Suppressor macrophage (primary cell): ENCODE measurements at regions not wholly inside any gene's neighbourhood (a gene's known extent, or its start where the extent isn't known, plus 50 kb on each side); places are given as distances from the start of the nearest gene placed in this dataset.
A peak's percentile ranks its signal among the peaks of the same experiment; 100 is the strongest.
"Not testable (repeated sequence)": the region's sequence is repeated elsewhere in the genome, so short reads cannot be mapped to it uniquely, and the experiment has no call there.

ENCODE experiments used
- DNase-seq, 4 experiments: peaks; one replicate each; pipeline ENCODE4 v3.0.0-alpha.2; 2020 to 2022

DNA sequence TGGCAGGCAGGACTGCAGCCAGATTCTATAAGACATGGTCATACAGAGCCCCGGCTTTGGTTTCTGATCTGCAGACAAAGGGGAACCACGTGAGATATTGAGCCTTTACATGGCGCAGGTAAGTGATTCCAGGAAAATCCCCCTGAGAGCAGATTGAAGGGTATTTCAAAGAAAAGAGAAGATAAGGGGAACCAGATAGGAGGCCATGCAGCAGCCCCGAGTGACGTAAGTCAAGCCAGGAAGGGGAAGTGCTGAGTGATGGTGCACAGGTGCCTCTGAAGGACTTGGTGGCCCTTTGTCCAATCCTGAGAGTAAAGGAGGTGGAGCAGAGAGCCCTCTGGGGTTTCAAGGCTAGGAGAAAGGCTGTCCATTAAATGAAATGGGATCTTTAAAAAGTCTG is 329.0 kb downstream of the ACTR3B start:
- no peak for DNase-seq

DNA sequence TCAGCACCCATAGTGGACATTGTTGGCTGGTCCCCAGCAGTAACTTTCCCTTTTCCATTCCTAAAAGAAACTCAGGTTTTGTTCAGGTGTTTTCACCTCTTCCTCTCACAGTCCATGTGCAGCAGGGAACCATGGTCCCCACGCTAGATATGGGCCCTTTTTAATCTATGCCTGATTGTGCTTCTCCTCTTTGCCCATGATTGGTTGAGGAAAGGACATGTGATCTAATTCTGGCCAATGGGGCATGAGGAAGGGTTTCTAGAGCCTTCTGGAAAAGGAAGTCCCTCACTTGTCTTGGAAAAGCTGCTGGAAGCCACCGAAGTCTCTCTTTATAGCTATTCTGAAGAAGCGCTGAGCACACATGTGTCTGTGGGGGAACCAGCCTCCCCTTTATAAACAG is 330.7 kb downstream of the ACTR3B start:
- DNase-seq, result no peak

DNA sequence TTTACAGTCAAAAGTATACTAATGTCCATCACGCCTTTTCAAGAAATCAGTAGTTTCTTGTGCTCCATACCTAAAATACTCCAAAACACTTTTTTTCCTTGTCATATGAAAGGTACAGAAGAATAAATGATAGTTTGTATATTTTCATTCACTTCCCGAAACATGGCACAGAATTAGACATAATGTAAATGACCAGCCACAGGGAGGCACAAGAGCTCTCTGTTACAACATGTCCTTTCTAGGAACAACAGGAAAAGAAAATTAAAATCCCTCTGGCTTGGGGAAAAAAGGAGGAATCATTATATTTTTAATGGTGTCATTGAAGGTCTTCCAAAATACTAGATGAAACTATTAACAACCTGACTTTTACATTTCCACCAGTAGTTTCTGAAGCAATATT is 331.2 kb downstream of the ACTR3B start:
- DNase-seq, result no peak

DNA sequence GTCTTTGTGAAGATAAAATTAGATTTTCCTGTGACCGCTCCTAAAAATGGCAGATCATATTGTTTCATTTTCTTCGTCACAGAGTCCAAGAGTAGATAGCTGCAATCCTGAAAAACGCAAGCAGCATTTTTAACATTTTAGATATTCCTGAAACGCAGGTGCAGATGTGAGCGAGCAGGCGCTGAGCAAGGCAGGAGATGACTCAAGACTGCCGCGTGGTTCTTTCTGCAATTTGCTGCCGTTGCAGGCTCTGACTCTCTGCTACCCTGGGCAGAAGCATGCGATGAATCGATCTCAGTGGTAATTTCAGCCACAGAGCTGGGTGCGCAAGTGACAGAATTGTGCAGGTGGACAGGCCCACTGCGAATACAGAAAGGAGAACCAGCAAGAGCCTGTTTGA is 331.9 kb downstream of the ACTR3B start:
- no peak for DNase-seq

DNA sequence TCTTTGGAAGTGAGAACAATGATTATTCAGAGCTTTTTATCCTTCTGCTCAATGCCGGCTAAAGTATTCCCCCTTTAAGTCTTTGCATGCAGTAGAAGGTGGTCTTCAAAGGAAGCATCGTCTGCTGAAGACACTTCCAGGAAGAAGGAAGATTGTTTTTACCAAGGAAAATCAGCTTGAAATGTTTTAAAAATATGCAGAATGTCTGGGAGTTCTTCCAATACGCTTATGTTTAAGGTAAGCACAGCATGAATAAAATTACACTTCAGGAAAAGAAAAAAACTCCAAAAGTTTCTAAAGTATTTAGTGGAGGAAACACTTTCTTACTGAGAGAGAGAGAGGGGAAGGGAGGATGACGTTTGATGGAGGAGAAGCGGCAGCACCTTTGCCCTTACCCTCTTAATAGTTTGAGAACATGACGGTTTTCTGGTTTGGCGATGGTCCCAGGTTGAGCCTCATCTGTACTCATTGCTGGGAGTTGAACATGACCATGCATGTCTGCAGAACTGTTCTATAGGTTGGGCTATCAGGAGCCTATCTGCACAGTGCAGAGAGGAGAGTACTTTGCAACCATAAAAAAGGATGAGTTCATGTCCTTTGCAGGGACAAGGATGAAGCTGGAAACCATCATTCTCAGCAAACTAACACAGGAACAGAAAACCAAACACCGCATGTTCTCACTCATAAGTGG is 338.1 kb downstream of the ACTR3B start:
- no peak for DNase-seq

DNA sequence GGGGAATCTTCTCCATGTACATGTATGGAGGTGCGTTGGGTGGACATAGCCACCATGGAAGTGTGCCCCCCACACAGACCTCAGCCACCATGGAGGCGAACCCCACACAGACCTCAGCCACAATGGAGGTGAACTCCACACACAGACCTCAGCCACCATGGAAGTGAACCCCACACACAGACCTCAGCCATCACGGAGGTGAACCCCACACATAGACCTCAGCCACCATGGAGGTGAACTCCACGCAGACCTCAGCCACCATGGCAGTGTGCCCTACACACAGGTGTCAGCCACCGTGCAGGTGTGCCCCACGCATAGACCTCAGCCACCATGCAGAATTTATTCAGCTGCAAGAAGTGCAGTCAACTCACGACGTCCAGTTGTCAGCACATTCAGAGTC is 339.7 kb downstream of the ACTR3B start:
- DNase-seq, result no peak

DNA sequence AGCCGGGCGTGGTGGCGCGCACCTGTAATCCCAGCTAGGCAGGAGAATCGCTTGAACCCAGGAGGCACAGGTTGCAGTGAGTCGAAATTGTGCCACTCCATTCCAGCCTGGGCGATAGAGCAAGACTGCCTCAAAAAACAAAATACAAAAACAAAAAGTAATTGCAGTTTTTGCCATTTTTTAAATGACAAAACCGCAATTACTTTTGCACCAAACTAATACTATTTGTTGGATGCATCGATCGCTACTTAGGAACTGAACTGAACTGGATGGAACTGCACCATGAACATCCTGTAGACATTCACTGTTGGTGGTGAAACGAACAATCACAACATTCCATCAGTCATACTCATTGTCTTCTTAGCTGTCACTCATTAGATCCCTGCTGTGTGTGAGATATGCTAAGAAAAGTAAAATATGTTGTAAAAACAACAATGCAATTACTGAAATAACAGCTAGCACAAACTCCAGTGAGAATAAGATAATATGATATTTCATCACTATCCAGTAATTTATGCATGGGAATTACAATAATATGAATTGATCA is 341.2 kb downstream of the ACTR3B start:
- no peak for DNase-seq

DNA sequence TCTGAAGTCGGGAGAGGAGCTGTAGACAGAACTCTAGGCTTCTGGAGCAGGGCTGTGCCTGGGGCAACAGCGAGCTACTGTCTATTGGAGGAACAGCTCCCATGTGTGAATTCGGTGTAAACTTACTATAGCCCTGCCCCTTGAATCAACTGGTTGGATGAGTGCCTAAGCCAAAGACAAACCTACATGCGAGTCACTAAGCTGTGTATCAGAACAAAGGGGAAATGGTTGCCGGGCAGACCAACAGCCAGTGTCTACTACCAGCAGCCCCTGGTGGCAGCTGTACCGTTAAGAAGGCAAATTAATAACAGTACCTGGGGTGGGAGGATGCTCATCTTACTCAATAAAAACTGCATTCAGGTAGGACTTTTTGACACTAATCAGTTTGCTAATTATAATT is 343.6 kb downstream of the ACTR3B start:
- DNase-seq, result no peak

DNA sequence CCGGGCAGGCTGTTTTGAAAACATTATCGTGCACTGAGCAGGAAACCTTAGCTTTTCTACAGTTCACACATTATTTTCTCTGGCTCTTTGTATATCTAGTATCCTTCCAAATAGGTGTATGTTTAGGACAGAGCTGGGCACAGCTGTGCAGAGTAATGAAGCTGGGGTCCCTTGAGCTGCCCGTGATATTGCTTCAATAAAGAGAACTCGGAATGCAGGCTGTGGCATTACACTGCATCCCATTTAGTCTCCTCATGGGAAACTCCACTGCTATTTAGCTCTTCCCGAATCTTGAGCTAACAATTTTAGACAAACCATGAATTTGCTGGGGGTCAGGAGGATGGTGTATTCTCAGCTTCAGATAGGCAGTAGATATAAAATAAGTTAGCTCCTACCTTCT is 348.3 kb downstream of the ACTR3B start:
- DNase-seq, result no peak

DNA sequence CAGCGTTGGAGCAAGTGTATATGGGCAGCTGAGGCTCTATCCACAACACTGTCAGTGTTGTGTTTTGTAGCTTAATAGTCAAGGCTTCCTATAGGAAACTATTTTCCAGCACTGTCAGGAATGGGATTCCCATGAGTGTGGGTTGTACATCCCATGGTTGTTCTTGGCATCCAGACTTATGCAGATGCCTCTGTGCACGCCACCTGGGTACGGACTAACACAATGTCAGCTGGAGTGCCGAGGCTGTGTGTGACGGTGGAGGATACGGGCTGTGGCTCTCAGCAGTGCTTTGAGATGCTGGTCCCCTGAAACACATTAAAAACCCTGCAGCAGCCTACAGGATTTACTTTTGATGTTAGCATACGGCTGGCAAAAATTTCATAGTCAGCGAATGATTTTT is 350.0 kb downstream of the ACTR3B start:
- DNase-seq, result no peak

DNA sequence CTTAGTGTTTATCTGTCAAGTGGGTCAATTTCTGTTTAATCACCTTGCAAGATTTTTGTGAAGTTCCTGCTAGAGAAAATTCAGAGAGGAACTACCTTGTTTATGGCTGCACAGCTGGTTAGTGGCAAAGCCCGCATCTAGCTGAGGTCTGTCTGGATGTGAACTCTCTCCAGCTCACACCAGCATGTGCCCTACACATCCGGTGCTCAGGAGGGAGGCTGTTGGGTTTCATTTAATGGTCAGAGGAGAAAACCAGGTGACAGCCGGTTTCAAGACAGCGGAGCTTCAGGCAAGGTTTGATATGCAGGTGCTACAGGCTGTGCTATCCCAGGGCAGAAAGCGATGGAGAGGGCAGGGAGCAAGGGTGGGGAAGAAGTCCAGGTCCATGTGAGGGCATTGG is 351.1 kb downstream of the ACTR3B start:
- no peak for DNase-seq

DNA sequence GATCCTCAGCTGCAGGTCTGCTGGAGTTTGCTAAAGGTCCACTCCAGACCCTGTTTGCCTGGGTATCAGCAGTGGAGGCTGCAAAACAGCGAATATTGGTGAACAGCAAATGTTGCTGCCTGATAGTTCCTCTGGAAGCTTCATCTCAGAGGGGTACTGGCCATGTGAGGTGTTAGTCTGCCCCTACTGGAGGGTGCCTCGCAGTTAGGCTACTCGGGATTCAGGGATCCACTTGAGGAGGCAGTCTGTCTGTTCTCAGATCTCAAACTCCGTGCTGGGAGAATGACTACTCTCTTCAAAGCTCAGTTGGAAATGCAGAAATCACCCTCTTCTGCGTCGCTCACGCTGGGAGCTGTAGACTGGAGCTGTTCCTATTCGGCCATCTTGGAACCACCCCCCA is 362.7 kb downstream of the ACTR3B start:
- not testable (repeated sequence) for DNase-seq

DNA sequence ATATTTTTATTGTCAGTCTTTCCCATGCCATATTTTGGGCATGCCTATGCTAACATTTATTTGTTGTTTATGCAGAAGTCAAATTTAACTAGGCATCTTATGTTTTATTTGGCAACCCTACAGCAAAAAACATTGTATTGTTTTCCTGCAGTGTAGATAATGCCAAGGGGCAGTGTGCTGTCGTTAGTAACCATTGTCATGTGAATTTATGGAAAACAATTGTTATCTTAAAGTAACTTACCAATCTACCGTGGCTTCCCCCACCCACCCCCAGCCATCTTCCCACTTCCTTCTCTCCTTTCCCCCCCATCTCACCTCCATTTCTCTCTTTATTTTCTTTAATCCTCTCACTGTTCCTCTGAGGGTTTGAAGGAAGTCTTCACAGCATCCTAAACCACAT is 370.5 kb downstream of the ACTR3B start:
- DNase-seq, result no peak

DNA sequence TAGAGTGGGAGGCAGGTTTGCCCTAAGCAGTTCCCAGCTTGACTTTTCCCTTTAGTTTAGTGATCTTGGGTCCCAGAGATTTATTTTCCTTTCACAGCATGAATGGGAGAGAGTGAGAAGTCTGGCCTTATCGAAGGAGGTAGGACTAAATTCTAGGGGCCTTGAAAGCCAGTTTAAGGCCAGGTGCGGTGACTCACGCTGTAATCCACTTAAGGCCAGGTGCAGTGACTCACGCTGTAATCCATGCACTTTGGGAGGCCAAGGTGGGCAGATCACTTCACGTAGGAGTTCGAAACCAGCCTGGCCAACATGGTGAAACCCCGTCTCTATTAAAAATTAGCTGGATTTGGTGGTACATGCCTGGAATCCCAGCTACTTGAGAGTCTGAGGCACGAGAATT is 392.2 kb downstream of the ACTR3B start:
- no peak for DNase-seq

DNA sequence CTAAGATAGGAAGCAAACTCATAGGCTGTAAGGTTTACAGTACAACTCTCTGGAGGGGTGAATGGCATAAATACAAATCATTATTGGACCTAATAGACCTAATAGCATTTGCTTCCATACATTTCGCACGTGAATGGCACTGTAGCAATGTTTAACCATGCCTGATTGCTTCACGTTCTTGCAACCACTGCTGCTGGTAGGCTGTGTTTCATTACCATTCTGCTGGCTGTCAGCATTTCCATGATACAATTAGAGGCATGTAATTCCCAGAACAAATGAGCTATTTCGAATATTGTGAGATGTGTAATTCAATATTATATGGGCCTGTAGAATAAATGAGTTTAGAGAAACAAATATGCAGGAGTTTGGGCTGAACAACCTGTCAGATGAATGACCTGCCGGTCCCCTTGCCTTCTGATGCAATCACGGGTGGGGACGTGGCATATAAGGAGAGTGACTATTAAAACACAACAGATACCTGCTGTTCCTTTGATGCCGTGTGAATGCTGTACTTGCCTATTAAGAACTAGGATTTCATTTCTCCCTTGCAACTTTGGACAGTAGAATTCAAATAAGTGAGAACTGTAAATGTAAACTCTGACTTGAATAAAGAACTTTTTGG is 393.4 kb downstream of the ACTR3B start:
- no peak for DNase-seq

DNA sequence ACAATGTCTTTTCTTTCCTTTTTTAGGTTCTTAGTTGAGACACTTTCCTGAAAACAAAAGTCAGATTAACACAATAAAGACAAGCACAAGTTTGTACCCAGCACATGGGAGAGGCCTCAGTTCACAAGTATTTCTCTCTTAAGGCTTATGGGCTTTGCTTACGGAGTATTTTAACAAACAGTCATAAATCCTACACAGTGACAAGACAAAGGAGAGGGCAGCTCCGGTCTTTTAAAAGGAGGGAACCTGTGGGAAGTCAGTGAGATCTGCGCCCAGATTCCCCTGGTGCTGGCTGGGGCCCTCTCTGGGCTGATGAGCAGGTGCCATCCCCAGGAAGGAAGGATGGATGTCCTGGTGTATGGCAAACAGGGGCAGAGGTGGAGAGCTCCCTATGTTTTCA is 398.6 kb downstream of the ACTR3B start:
- DNase-seq, result no peak

DNA sequence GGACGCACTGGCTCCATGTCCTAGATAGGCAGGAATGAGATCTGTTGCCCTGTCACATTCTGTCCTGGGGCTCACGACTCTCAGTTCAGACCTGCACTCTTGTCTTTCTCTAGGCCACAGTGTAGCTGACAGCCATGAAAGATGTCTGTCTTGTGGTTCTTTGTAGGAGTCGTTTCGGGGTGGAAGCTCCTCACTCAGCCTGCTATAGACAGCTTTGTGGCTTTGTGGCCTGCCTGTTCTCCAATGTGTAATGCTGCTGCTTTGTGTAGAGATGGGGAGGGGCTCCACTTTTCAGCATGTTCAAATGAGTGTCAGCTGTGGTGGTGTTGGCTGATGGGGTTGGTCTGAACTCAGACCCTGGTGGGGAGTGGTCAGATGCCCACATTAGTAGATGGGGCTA is 410.7 kb downstream of the ACTR3B start:
- no peak for DNase-seq

DNA sequence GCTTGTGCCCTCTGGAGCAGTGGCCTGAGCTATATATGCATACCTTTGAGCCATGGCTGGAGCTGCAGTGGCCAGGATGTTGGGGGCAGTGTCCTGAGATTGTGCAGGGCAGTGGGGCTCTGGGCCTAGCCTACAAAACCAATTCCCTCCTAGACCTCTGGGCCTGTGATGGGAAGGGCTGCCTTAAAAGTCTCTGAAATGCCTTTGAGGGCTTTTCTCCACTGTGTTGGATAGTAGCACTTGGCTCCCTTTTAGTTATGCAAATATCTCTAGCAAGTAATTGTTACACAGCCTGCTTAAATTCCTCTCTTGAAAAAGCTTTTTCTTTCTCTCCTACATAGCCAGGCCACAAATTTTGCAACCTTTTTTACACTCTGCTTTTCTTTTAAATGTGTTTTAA is 426.4 kb downstream of the ACTR3B start:
- no peak for DNase-seq

DNA sequence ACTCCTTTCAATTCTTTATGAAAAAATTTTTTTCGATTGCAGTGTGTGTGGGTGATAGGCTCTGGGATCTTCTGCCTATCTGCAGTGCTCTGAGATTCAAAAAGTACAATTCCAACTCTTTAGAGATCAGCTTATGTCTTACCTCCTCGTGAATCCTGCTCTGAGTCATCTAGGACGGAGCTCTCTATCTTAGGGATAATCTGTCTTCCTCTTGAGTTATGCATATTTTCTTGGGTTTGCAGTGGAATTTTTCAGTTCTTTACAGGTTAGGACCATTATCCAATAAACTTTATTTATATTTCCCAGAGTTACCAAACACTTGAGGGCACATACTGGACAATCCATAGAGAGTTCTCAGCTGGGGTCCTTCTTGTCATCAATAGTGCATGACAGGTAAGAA is 428.6 kb downstream of the ACTR3B start:
- DNase-seq, result no peak

DNA sequence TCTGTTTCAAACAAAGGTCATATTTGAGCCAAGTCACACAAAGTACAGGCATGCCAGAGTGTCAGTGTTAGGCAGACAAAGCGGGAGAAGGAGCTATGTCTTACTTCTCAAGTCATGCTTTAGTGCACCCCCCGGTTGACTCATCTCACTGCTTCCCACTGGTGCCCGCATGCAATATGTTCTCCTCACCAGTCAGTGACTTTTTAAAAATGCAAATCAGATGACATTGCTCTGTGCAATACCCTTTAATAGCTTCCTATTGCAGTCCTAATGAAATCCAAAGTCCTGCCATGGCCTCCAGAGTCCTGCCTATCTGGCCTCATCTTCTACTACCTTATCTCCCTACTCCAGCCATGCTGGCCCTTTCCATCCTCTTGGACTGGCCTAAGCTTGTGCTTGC is 429.1 kb downstream of the ACTR3B start:
- no peak for DNase-seq

DNA sequence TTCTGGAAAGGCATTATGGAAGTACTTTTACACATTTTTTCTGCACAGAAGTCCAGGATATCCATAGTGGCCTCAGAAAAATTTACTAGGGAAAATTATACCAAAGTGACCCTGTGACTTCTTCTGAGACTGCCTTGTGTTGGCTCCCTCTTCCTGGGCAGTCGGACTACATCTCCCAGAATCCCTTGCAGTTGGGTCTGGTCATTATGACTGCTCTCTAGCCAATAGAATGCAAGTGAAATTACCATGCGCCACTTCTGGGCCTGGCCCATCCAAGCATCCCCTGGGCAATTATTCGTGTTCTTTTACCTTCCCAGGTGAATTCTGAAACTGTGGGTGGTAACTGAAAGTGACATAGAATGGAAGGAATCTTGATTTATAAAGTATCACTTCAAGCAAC is 430.9 kb downstream of the ACTR3B start:
- peak in 1 of 4 experiments; percentile 0 for DNase-seq

DNA sequence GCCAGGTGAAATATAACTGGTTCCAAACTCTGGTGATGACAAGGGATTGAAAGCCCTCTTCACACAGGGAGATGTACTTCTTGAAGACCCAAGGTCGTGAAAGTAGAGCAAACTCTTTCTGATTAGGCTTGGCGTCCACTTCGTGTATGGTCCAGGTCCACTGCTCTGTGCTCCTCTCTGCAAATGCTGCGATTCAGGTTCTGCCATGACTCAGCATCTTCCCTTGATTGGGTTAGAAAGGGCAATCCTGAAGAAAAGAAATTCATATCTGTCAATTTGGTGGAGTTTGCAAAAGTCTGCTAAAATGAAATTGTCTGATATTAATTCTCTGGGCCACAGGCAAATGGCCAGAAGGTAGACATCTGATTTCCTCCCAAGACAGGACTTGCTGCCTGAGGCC is 431.4 kb downstream of the ACTR3B start:
- DNase-seq, result no peak

DNA sequence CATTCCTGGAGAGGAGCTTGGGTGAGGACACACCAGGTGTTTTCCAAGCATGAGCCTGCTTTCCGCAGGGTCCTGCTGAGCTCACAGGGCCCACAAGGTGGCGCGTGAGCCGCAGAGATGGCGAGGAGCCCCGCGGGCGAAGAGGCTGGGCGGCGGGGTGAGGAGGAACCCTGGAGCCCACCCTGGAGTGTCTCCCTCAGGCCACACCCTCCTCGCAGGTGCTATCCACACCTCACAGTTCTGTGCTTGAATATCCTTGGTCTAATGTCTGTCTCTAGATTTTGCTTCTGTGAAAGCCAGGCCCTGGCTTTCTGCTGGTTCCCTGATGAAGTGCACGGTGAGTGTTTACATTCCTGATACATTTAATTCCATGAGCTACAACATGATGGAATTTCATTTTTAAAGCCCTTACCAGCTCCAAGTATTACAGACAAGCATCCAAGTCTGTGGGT is 433.6 kb downstream of the ACTR3B start:
- peak in 2 of 4 experiments; percentile 3 to 8 for DNase-seq

DNA sequence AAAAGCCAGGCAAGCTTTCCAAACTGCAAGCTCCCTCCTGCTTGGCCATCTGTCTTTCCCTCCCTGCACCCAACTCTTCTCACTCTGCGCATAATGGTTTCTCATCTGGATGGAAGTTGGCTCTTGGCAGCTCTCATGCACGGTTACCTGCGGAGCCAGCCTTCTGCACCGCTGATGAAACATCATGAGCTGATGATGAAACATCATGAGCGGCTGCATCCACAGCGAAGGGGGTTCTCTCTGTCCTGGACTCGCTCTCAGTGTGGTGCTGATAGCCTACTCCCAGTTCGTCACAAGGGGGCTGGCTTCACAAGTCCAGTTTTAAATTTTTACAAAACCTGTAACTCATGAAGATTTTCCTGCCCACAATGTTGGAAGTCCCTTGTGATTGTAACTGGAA is 457.5 kb downstream of the ACTR3B start:
- no peak for DNase-seq

DNA sequence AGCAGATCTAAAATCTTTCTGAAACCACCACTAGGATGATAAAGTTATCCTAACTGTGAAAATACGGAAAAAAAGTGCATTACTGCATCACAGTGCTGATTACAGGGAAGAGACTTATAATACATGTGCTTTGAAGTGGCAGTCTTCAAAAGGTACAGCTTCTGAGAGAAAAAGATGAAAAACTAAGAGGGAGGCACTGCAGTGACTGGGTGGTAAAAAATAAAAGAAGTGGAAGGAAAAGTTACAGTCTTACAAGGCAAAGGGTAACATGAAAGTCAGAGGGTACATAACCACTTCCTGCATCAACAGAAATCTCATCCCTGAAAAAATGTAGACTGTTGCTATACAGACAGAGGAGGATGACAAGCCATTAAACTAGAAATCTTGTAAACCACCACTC is 465.3 kb downstream of the ACTR3B start:
- DNase-seq, result no peak
